Ovary (tissue), 3 donors: ENCODE measurements at regions not wholly inside any gene's neighbourhood (a gene's known extent, or its start where the extent isn't known, plus 50 kb on each side); places are given as distances from the start of the nearest gene placed in this dataset.

ENCODE experiments used
- CTCF ChIP-seq, 3 donors: fragments of 450-650 bp in 2 of 3; fragments of 200-600 bp in 1 of 3; IDR thresholded peaks; one replicate each; pipeline versions ENCODE4 v1.5.1 to v1.8.0; 2016 to 2022; ENCODE audit warnings: antibody characterized with exemption in 3 of 3, mild to moderate bottlenecking in 1 of 3
- POLR2A ChIP-seq: fragments of 450-650 bp; IDR thresholded peaks from one replicate; pipeline ENCODE4 v1.6.1; 2017; ENCODE audit warnings: antibody characterized with exemption, mild to moderate bottlenecking, moderate library complexity
- donor health status: DM: no; HTN: no; CAD: no.

- TF ChIP-seq CTCF (IDR thresholded peaks at IDR 0.05) (no peak), POLR2A (no peak)
Measured at GRCh38 chr15:29920515-29920914, 98.2 kb upstream of the TJP1 start.
